HEK293 (cell line): ENCODE measurements at regions not wholly inside any gene's neighbourhood (a gene's known extent, or its start where the extent isn't known, plus 50 kb on each side); places are given as distances from the start of the nearest gene placed in this dataset.

Source experiments
- CTCF ChIA-PET: fragments of 350-600 bp; formaldehyde crosslinking; extraction: SDS; loops from one replicate; lab custom pipeline; 2021; ENCODE audit warnings: antibody characterized with exemption; lab: Yijun Ruan, JAX
- POLR2A ChIA-PET: fragments of 300-600 bp; formaldehyde crosslinking; extraction: SDS; loops from one replicate; lab custom pipeline; 2020; ENCODE audit warnings: antibody characterized with exemption, inconsistent platforms; lab: Yijun Ruan, JAX
- H3K27ac ChIP-seq: fragments of 200-500 bp; sonication (Bioruptor generic); 2 replicates; pipeline ENCODE4 v1.5.1; 2014; ENCODE audit warnings: low read depth, low read length, control low read depth, inconsistent platforms; ENCODE audit errors: extremely low read depth
- H3K36me3 ChIP-seq, 2 experiments: fragments of 200-500 bp in 1 of 2; sonication (Bioruptor generic) in 1 of 2; 1 replicate in 1 of 2; 2 replicates in 1 of 2; pipeline ENCODE4 v1.5.1; 2014 to 2017; ENCODE audit warnings: inconsistent platforms in 2 of 2, low read length in 2 of 2; ENCODE audit not compliant: control insufficient read depth in 2 of 2, insufficient read depth in 1 of 2
- H3K4me1 ChIP-seq: fragments of 200-500 bp; sonication (Bioruptor generic); 2 replicates; pipeline ENCODE4 v1.5.1; 2014; ENCODE audit warnings: mild to moderate bottlenecking, low read length, inconsistent platforms; ENCODE audit not compliant: control insufficient read depth, insufficient read depth
- H3K4me3 ChIP-seq: 2 replicates; pipeline ENCODE4 v1.5.1; 2011; ENCODE audit warnings: low read depth, mild to moderate bottlenecking, control low read depth, low read length, moderate library complexity
- H3K9me3 ChIP-seq: fragments of 200-500 bp; sonication (Bioruptor generic); 2 replicates; pipeline ENCODE4 v1.5.1; 2014; ENCODE audit warnings: low read depth, low read length, inconsistent platforms; ENCODE audit not compliant: control insufficient read depth, insufficient read depth
- CTCF ChIP-seq: fragments of 450-650 bp; formaldehyde crosslinking; IDR thresholded peaks from 2 replicates; pipeline ENCODE4 v1.5.1; 2016; ENCODE audit warnings: missing biosample characterization, missing genetic modification characterization
- EGR2 ChIP-seq: fragments of 450-650 bp; formaldehyde crosslinking; IDR thresholded peaks from 2 replicates; pipeline ENCODE4 v1.5.1; 2016; ENCODE audit warnings: low read depth, missing biosample characterization, missing genetic modification characterization
- MYNN ChIP-seq: fragments of 450-650 bp; formaldehyde crosslinking; IDR thresholded peaks from 2 replicates; pipeline ENCODE4 v1.5.1; 2016; ENCODE audit warnings: missing biosample characterization, missing genetic modification characterization, borderline replicate concordance
- PRDM1 ChIP-seq: fragments of 450-650 bp; formaldehyde crosslinking; IDR thresholded peaks from 2 replicates; pipeline ENCODE4; 2016; ENCODE audit warnings: missing biosample characterization, missing genetic modification characterization
- PRDM10 ChIP-seq: fragments of 450-650 bp; formaldehyde crosslinking; IDR thresholded peaks from 2 replicates; pipeline ENCODE4 v1.5.1; 2016; ENCODE audit warnings: missing biosample characterization, missing genetic modification characterization
- ZBTB6 ChIP-seq: fragments of 450-650 bp; formaldehyde crosslinking; IDR thresholded peaks from 2 replicates; pipeline ENCODE4 v1.5.1; 2017; ENCODE audit warnings: missing biosample characterization, missing genetic modification characterization
- ZFP69B ChIP-seq: fragments of 450-650 bp; formaldehyde crosslinking; IDR thresholded peaks from 2 replicates; pipeline ENCODE4 v1.5.1; 2016; ENCODE audit warnings: missing biosample characterization, missing genetic modification characterization
- ZNF211 ChIP-seq: fragments of 450-650 bp; formaldehyde crosslinking; IDR thresholded peaks from 2 replicates; pipeline ENCODE4 v1.5.1; 2016; ENCODE audit warnings: low read depth, missing biosample characterization, missing genetic modification characterization
- ZNF26 ChIP-seq: fragments of 450-650 bp; formaldehyde crosslinking; IDR thresholded peaks from 2 replicates; pipeline ENCODE4 v1.5.1; 2016; ENCODE audit warnings: missing biosample characterization, missing genetic modification characterization
- ZNF302 ChIP-seq: fragments of 450-650 bp; formaldehyde crosslinking; IDR thresholded peaks from 2 replicates; pipeline ENCODE4 v1.5.1; 2016; ENCODE audit warnings: missing biosample characterization, missing genetic modification characterization, low read depth
- ZNF473 ChIP-seq: fragments of 450-650 bp; formaldehyde crosslinking; IDR thresholded peaks from 2 replicates; pipeline ENCODE4 v1.5.1; 2017; ENCODE audit warnings: missing biosample characterization, missing genetic modification characterization
- ZNF514 ChIP-seq: fragments of 450-650 bp; formaldehyde crosslinking; IDR thresholded peaks from 2 replicates; pipeline ENCODE4 v1.5.1; 2016; ENCODE audit warnings: missing biosample characterization, missing genetic modification characterization
- ZNF518A ChIP-seq: fragments of 450-650 bp; formaldehyde crosslinking; conservative IDR thresholded peaks from 2 replicates; pipeline ENCODE4 v1.5.1; 2016; ENCODE audit warnings: low read depth, missing biosample characterization, missing genetic modification characterization
- ZNF654 ChIP-seq: fragments of 450-650 bp; formaldehyde crosslinking; IDR thresholded peaks from 2 replicates; pipeline ENCODE4 v1.5.1; 2016; ENCODE audit warnings: low read depth, missing biosample characterization, missing genetic modification characterization
- ZNF777 ChIP-seq: fragments of 450-650 bp; formaldehyde crosslinking; IDR thresholded peaks from 2 replicates; pipeline ENCODE4 v1.5.1; 2017; ENCODE audit warnings: missing biosample characterization, missing genetic modification characterization, borderline replicate concordance
- ZNF785 ChIP-seq: fragments of 450-650 bp; formaldehyde crosslinking; IDR thresholded peaks from 2 replicates; pipeline ENCODE4 v1.5.1; 2016; ENCODE audit warnings: missing biosample characterization, missing genetic modification characterization

GRCh38 chr6:140061110-140062042 lies 686.9 kb upstream of the CITED2 start:
- ChIA-PET CTCF (no interaction called here), POLR2A (no interaction called here)
- Histone ChIP-seq H3K27ac (no peak overlapping the region), H3K9me3 (no peaks in the 10 kb centered on the region), H3K36me3 (no peaks in the 10 kb centered on the region), H3K4me3 (no peak overlapping the region), H3K4me1 (peaks cover 7% of the 10 kb centered on the region; the same call in 1 of the 2 replicates)
- TF ChIP-seq ZFP69B (no peak), ZNF473 (tag by site-specific recombination) (no peak), CTCF (tag by site-specific recombination) (no peak), PRDM1 (tag by site-specific recombination) (no peak), PRDM10 (no peak), ZNF211 (no peak), ZBTB6 (tag by site-specific recombination) (no peak), ZNF302 (tag by site-specific recombination) (no peak), ZNF654 (no peak), ZNF518A (tag by site-specific recombination) (no peak), ZNF26 (tag by site-specific recombination) (no peak), ZNF514 (tag by site-specific recombination) (no peak), EGR2 (tag by site-specific recombination) (no peak), ZNF777 (tag by site-specific recombination) (no peak), MYNN (tag by site-specific recombination) (no peak), ZNF785 (tag by site-specific recombination) (no peak)
